BE2C (cell line): ENCODE measurements at regions not wholly inside any gene's neighbourhood (a gene's known extent, or its start where the extent isn't known, plus 50 kb on each side); places are given as distances from the start of the nearest gene placed in this dataset.

Source experiments
- DNase-seq: peaks from one replicate; pipeline ENCODE4 v3.0.0-alpha.2; 2020
- H3K27me3 ChIP-seq: fragments of 250-450 bp; sonication (Bioruptor Pico); 2 replicates; pipeline ENCODE4 v1.5.1; 2020; ENCODE audit warnings: mild to moderate bottlenecking
- H3K36me3 ChIP-seq: fragments of 250-450 bp; sonication (Bioruptor Pico); 2 replicates; pipeline ENCODE4 v1.5.1; 2020; ENCODE audit warnings: mild to moderate bottlenecking
- H3K4me1 ChIP-seq: fragments of 250-450 bp; sonication (Bioruptor Pico); 2 replicates; pipeline ENCODE4 v1.5.1; 2020
- H3K4me3 ChIP-seq: 2 replicates; pipeline ENCODE4 v1.5.1; 2011; ENCODE audit warnings: low read depth, low read length
- H3K9me3 ChIP-seq: fragments of 250-450 bp; sonication (Bioruptor Pico); 2 replicates; pipeline ENCODE4 v1.5.1; 2020
- CTCF ChIP-seq: IDR thresholded peaks from 2 replicates; pipeline ENCODE4 v1.5.1; 2012; ENCODE audit warnings: mild to moderate bottlenecking, low read depth, low read length

- Histone ChIP-seq H3K27me3 (no peaks in the 10 kb centered on the region; the same call in none of the 2 replicates), H3K9me3 (no peaks in the 10 kb centered on the region), H3K36me3 (no peaks in the 10 kb centered on the region), H3K4me3 (no peak overlapping the region), H3K4me1 (no peaks in the 10 kb centered on the region)
- DNase-seq = no peak
- no peak for TF ChIP-seq CTCF
These were observed 124.0 kb downstream of the OGFRL1 start for GRCh38 chr6:71412559-71413140.

GRCh38 chr6:71414486-71414885 lies 125.9 kb downstream of the OGFRL1 start:
- DNase-seq = no peak
- no peaks in the 10 kb centered on the region for H3K36me3 ChIP-seq
- peaks cover 15% of the 10 kb centered on the region for H3K27me3 ChIP-seq
- TF ChIP-seq CTCF = no peak
- H3K9me3 ChIP-seq = no peaks in the 10 kb centered on the region
- no peak overlapping the region for H3K4me3 ChIP-seq
- H3K4me1 ChIP-seq = no peaks in the 10 kb centered on the region

- Histone ChIP-seq H3K36me3 (no peaks in the 10 kb centered on the region), H3K9me3 (no peaks in the 10 kb centered on the region), H3K27me3 (peaks cover 58% of the 10 kb centered on the region), H3K4me1 (no peaks in the 10 kb centered on the region; the same call in 1 of the 2 replicates), H3K4me3 (peak overlapping the region; percentile 77)
- DNase-seq = no peak
- no peak for TF ChIP-seq CTCF
These were observed 130.8 kb downstream of the OGFRL1 start for GRCh38 chr6:71419217-71420094.

- peak; percentile 48 for DNase-seq
- H3K4me1 ChIP-seq = no peaks in the 10 kb centered on the region; the same call in 1 of the 2 replicates
- H3K36me3 ChIP-seq = no peaks in the 10 kb centered on the region
- peak overlapping the region; percentile 77 for H3K4me3 ChIP-seq
- H3K27me3 ChIP-seq = peaks cover 59% of the 10 kb centered on the region
- TF ChIP-seq CTCF = no peak
- no peaks in the 10 kb centered on the region for H3K9me3 ChIP-seq
These were observed 131.6 kb downstream of the OGFRL1 start for GRCh38 chr6:71420095-71420692.

- TF ChIP-seq CTCF = no peak
- Histone ChIP-seq H3K27me3 (peaks cover 59% of the 10 kb centered on the region), H3K4me3 (peak overlapping the region; percentile 77), H3K4me1 (no peaks in the 10 kb centered on the region; the same call in 1 of the 2 replicates), H3K36me3 (no peaks in the 10 kb centered on the region), H3K9me3 (no peaks in the 10 kb centered on the region)
- peak; percentile 95 for DNase-seq
These were observed 132.2 kb downstream of the OGFRL1 start for GRCh38 chr6:71420693-71421328.
